Endothelial cell of umbilical vein (primary cell): ENCODE measurements at regions not wholly inside any gene's neighbourhood (a gene's known extent, or its start where the extent isn't known, plus 50 kb on each side); places are given as distances from the start of the nearest gene placed in this dataset.
A peak's percentile ranks its signal among the peaks of the same experiment; 100 is the strongest.
"Not testable (repeated sequence)": the region's sequence is repeated elsewhere in the genome, so short reads cannot be mapped to it uniquely, and the experiment has no call there.

ENCODE experiments used
- BruUV-seq: library from RNA; stranded (reverse); fragments of 400-500 nt; replicated peaks from 2 replicates; lab custom pipeline; 2021; lab: Mats Ljungman, UMichigan
- CTCF ChIA-PET: fragments of 300-600, 350-600 bp; sonication (Branson Sonifier 250); formaldehyde crosslinking; loops from one replicate; lab custom pipeline; 2021; ENCODE audit warnings: antibody characterized with exemption, inconsistent platforms; lab: Charles Lee
- POLR2A ChIA-PET: fragments of 300-600, 350-600 bp; sonication (Branson Sonifier 250); formaldehyde crosslinking; loops from one replicate; lab custom pipeline; 2021; ENCODE audit warnings: antibody characterized with exemption, inconsistent platforms; lab: Charles Lee
- DNase-seq: peaks from one replicate; pipeline ENCODE4 v3.0.0-alpha.2; 2011; ENCODE audit warnings: low read depth, low spot score
- FAIRE-seq: peaks from 2 replicates; lab custom pipeline; 2011; peaks lifted over from hg19 to GRCh38; lab: Jason Lieb, UNC
- H2AFZ ChIP-seq: 2 replicates; pipeline ENCODE4 v1.6.0; 2012; ENCODE audit warnings: low read depth, low read length, control low read depth, inconsistent platforms
- H3K27ac ChIP-seq: 2 replicates; pipeline ENCODE4 v1.5.1; 2011; ENCODE audit warnings: low read depth, mild to moderate bottlenecking, control low read depth, low read length, moderate library complexity; ENCODE audit not compliant: insufficient read depth
- H3K27me3 ChIP-seq, 2 experiments: 2 replicates each; pipeline versions ENCODE4 v1.6.0 to v1.6.1; 2011; ENCODE audit warnings: low read length in 2 of 2, mixed read lengths in 1 of 2; ENCODE audit not compliant: control insufficient read depth in 2 of 2, insufficient read depth in 2 of 2
- H3K36me3 ChIP-seq, 2 experiments: 2 replicates in 1 of 2; 3 replicates in 1 of 2; pipeline ENCODE4 v1.5.1; 2011; ENCODE audit warnings: low read length in 2 of 2, mild to moderate bottlenecking in 1 of 2, moderate library complexity in 1 of 2; ENCODE audit not compliant: control insufficient read depth in 2 of 2, insufficient read depth in 2 of 2; ENCODE audit errors: extremely low read depth in 1 of 2
- H3K4me1 ChIP-seq: 3 replicates; pipeline ENCODE4 v1.5.1; 2011; ENCODE audit warnings: mild to moderate bottlenecking, low read length; ENCODE audit not compliant: control insufficient read depth, insufficient read depth; ENCODE audit errors: extremely low read depth
- H3K4me2 ChIP-seq: 2 replicates; pipeline ENCODE4 v1.6.1; 2011; ENCODE audit warnings: low read length, control low read depth, mixed read lengths; ENCODE audit not compliant: insufficient read depth
- H3K4me3 ChIP-seq, 3 experiments: fragments of 200-600 bp in 1 of 3; sonication (generic), shearing (Covaris generic) in 1 of 3; replicated peaks in 1 of 3; 2 replicates each; pipeline ENCODE4 v1.5.1; 2011 to 2016; ENCODE audit warnings: control low read depth in 3 of 3, low read length in 3 of 3, mild to moderate bottlenecking in 2 of 3, inconsistent platforms in 1 of 3, low read depth in 1 of 3, moderate library complexity in 1 of 3; ENCODE audit not compliant: insufficient read depth in 1 of 3
- H3K79me2 ChIP-seq: 2 replicates; pipeline ENCODE4 v1.6.0; 2012; ENCODE audit warnings: low read length, inconsistent platforms; ENCODE audit not compliant: control insufficient read depth, insufficient read depth
- H3K9ac ChIP-seq: replicated peaks from 2 replicates; pipeline ENCODE3; 2011; ENCODE audit warnings: low read length, control low read depth; ENCODE audit not compliant: insufficient read depth; ENCODE audit errors: extremely low read depth
- H3K9me1 ChIP-seq: replicated peaks from 3 replicates; pipeline ENCODE4 v1.6.0; 2011; ENCODE audit warnings: mild to moderate bottlenecking, low read length; ENCODE audit not compliant: control insufficient read depth, insufficient read depth; ENCODE audit errors: extremely low read depth
- H3K9me3 ChIP-seq: replicated peaks from 2 replicates; pipeline ENCODE4 v1.5.1; 2012; ENCODE audit warnings: low read length, inconsistent platforms; ENCODE audit not compliant: control insufficient read depth, insufficient read depth
- H4K20me1 ChIP-seq: replicated peaks from 2 replicates; pipeline ENCODE3; 2011; ENCODE audit warnings: mild to moderate bottlenecking, low read length; ENCODE audit not compliant: control insufficient read depth, insufficient read depth; ENCODE audit errors: extremely low read depth
- dilution Hi-C: fragments of 300-500 bp; cut with MboI; formaldehyde crosslinking; loops from one replicate; pipeline ENCODE4 v1.15.0; 2019; ENCODE audit warnings: low sequenced_read_pairs; ENCODE audit not compliant: extremely low pct_ligation_motif_present
- intact Hi-C: fragments of 100-400 bp; cut with micrococcal nuclease; formaldehyde crosslinking; loops from one replicate; pipeline ENCODE4 v1.10.0; 2022

GRCh38 chr15:44817797-44818196, 81.5 kb downstream of the TRIM69 start:
- H3K4me2 ChIP-seq, H3K4me3 ChIP-seq, intact Hi-C loops, DNase-seq, H3K4me1 ChIP-seq, H3K36me3 ChIP-seq, H2AFZ ChIP-seq, CTCF ChIA-PET, H4K20me1 ChIP-seq, H3K27ac ChIP-seq, dilution Hi-C loops, H3K9me1 ChIP-seq, H3K9ac ChIP-seq, H3K79me2 ChIP-seq, BruUV-seq, POLR2A ChIA-PET, H3K27me3 ChIP-seq, H3K9me3 ChIP-seq: not testable (repeated sequence)
- peak; percentile 12 for FAIRE-seq

GRCh38 chr15:44819331-44819987, 83.1 kb downstream of the TRIM69 start:
- H3K4me2 ChIP-seq, intact Hi-C loops, H3K27ac ChIP-seq, DNase-seq, H2AFZ ChIP-seq, BruUV-seq, H3K4me1 ChIP-seq, H3K9me1 ChIP-seq, H3K9ac ChIP-seq, H3K9me3 ChIP-seq, dilution Hi-C loops, H3K79me2 ChIP-seq, H3K36me3 ChIP-seq, FAIRE-seq, H3K27me3 ChIP-seq, H4K20me1 ChIP-seq, H3K4me3 ChIP-seq, CTCF ChIA-PET: not testable (repeated sequence)
- POLR2A ChIA-PET, result interaction anchor here (0.7 kb wide), 1 partner anchor 15 kb away, joined by 4 read pairs; no protein-coding TSS in a partner anchor

- H4K20me1 ChIP-seq, H2AFZ ChIP-seq, intact Hi-C loops, H3K27ac ChIP-seq, FAIRE-seq, CTCF ChIA-PET, H3K9ac ChIP-seq, BruUV-seq, H3K79me2 ChIP-seq, POLR2A ChIA-PET, H3K36me3 ChIP-seq, H3K4me1 ChIP-seq, H3K9me1 ChIP-seq, DNase-seq, H3K27me3 ChIP-seq, dilution Hi-C loops, H3K4me3 ChIP-seq, H3K9me3 ChIP-seq, H3K4me2 ChIP-seq: not testable (repeated sequence)
Observed at GRCh38 chr15:44820535-44820934, 84.2 kb downstream of the TRIM69 start.

- H3K4me2 ChIP-seq, POLR2A ChIA-PET, BruUV-seq, H4K20me1 ChIP-seq, dilution Hi-C loops, H3K27ac ChIP-seq, H2AFZ ChIP-seq, H3K9ac ChIP-seq, H3K4me1 ChIP-seq, H3K36me3 ChIP-seq, H3K27me3 ChIP-seq, H3K4me3 ChIP-seq, H3K79me2 ChIP-seq, H3K9me1 ChIP-seq, H3K9me3 ChIP-seq, FAIRE-seq, intact Hi-C loops, DNase-seq, CTCF ChIA-PET: not testable (repeated sequence)
Observed at GRCh38 chr15:44820967-44821366, 84.6 kb downstream of the TRIM69 start.
